ENCODE measurements at regions not wholly inside any gene's neighbourhood (a gene's known extent, or its start where the extent isn't known, plus 50 kb on each side); places are given as distances from the start of the nearest gene placed in this dataset.
"Not testable (repeated sequence)": the region's sequence is repeated elsewhere in the genome, so short reads cannot be mapped to it uniquely, and the experiment has no call there.

DNA sequence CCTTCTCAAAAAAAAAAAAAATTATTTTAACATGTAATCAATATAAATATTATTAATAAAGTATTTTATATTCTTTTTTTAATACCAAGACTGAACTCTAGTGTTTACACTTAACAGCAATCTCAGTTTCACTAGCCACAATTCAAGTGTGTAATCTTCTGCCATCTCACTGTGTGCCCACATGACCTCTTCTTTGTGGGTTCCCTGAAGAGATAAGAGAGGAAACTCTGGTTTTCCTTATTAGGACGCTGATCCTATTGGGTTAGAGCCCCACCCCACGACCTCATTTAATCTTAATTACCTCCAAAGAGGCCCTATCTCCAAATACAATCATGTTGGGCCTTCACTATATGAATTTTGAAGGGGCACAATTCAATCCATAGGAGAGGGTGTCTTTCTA lies 177.6 kb downstream of the STK31 start:
- DNase-seq (ENCODE audit: low spot score): no peak

DNA sequence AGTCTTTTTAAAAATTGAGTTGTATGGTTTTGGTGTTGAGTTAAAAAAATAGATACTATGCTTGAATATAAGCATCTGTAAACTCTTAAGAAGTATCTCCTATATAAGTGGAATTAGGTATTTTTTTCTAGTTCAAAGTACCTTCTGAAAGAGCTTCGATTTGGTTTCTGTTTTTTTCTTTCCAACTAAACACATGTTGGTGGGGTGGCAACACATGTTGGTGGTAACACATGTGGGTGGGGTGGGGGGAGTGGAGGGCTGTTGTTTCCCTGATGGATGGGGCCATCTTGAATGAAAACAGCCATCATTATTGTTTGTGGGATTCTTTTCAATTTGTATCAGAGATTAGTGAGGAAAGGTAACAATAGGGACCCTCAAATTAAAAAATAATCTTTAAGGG lies 178.9 kb downstream of the STK31 start:
- DNase-seq (ENCODE audit: low spot score): no peak

DNA sequence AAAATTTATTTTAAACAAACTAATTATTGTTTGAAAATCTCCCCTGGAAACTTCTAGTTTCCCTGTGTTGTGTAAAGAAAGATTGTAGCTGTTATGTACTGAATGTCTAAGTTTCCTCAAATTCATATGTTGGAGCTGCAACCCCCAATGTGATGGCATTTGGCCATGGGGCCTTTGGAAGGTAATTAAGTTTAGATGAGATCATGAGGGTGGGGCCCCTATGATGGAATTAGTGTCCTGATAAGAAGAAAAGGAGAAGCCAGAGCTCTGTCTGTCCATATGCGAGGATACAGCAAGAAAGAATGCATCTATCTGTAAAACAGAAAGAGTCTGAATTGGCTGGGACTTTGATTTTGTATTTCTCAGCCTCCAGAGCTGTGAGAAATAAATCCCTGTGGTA lies 179.5 kb downstream of the STK31 start:
- no peak for DNase-seq (ENCODE audit: low spot score)

- no peak for DNase-seq (ENCODE audit: low spot score)
These were observed 182.0 kb downstream of the STK31 start for GRCh38 chr7:23892019-23892418.

DNA sequence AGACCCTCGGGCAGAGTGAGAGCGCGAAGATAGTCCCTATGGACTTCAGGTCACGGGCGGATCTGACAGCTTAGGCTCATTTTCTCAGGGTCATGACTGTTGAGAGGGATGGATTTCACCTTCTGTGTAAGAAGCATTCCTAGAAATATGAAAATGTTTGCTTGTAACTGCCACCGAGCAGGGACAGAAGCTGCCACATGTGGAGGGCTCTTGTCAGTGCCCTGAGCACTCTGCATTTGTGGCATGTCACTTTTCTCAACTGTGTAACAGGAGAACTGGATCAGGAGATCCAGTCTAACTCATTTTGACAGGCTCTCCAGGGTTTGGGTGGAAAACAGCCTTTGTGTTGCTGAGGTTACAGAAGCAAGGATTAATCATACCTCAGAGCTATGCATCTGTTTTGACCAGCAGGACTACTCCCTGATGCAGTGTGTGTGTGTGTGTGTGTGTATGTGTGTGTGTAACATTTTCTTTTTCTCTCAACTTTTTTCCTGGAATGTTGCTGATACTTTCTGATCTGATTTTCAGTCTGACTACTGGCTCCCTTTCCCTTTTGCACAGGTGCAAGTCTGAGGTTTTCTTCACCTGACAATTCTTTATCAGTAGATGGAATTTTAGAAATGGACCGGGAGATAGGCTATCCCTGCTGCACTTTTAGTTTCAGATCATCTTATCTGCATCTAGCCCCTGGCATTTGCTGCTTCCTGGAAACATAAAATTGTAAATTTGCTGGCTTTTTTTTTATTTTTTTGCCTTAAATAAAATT lies 183.3 kb downstream of the STK31 start:
- DNase-seq (ENCODE audit: low spot score): no peak

- no peak for DNase-seq (ENCODE audit: low spot score)
These were observed 184.2 kb downstream of the STK31 start for GRCh38 chr7:23893942-23894891.

DNA sequence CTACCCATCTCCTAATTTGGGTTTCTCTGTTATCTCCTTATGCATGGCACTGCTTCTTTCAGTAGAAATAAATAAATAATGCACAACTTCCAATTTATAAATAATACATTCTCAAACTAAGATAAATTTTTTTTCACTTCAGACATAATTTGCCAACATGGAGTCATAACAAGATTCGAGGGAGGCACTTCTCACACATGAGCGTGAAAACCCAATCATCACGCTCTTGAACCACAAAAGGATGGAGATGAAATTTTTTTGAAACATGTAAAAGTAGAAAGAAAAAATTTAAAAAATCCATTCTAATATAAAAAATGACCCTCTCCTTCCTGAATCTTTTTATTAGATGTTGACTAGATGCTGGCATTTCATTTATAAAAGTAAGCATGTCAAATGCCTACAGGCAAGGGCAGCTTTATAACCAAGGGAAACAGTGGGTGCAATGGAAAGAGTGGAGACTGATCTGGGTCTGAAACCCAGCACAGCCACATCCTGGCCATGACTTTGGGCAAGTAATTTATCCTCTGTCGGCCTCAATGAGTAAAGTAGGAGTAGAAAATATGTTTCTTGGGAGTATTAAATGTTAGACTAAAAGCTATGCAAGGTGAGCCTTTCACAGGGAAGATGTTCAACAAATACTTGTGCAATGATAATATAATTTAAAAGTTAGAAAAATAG lies 185.0 kb downstream of the STK31 start:
- no peak for DNase-seq (ENCODE audit: low spot score)

- no peak for DNase-seq (ENCODE audit: low spot score)
These were observed 185.7 kb downstream of the STK31 start for GRCh38 chr7:23895666-23896096.

DNA sequence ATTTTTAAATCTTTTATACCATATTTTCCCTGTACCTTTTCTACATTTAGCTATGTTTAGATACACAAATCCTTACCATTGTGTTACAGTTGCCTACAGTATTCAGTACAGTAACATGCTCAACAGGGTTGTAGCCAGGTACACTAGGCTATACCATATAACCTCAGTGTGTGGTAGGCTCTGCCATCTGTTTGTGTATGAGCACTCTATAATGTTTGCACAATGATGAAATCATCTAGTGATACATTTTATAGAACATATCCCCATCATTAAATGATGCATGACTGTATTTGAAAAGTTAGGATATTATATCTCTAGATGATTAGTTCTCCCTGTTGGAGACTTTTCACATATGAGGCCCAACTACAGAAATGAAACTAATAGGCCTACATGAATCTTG lies 188.6 kb downstream of the STK31 start:
- no peak for DNase-seq (ENCODE audit: low spot score)

DNA sequence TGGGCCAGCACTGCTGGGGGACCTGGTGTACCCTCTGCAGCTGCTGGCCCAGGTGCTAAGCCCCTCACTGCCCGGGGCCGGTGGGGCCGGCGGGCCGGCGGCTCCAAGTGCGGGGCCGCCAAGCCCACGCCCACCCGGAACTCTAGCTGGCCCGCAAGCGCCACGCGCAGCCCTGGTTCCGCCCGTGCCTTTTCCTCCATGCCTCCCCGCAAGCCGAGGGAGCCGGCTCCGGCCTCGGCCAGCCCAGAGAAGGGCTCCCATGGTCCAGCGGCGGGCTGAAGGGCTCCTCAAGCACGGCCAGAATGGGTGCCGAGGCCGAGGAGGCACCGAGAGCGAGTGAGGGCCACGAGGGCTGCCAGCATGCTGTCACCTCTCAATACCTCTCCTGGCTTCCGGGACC lies 194.9 kb downstream of the STK31 start:
- DNase-seq (ENCODE audit: low spot score): not testable (repeated sequence)

DNA sequence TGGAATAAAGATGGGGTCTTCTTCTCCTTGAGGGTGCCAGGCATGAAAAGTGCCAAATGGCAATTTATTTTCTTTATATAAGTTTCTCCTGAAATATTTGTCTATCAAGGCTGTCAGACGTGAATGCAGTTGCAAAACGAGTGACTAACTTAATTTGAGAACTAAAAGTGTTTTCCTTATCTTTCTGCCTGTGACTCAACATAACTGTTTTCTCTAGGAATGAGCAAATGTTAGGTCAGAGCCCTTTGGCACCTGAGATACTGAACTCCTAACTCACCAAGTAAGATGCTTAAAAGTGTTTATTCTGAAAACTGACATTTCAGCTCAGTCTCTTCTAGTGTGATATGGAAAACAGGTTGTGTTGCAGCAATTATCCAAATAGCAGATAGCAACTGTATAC lies 197.0 kb downstream of the STK31 start:
- DNase-seq (ENCODE audit: low spot score): no peak

DNA sequence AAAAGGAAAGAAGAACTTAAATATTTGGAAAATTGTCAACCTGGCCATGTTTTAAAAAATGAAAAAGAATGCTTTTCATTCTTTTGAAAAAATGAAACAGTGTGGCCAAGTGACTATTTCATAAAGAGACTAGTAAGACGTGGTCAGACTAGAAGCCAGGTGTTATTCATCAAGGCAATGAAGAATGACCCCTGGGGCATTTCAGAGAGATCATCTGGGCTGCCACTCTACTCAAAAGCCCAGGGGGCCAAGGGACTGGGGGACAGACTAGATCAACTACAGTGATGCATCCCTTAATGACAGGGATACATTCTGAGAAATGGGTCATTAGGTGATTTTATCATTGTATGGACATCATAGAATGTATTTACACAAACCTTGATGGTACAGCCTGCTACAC lies 199.4 kb downstream of the STK31 start:
- no peak for DNase-seq (ENCODE audit: low spot score)

GRCh38 chr7:23912065-23912464 lies 202.0 kb downstream of the STK31 start:
- no peak for DNase-seq (ENCODE audit: low spot score)

GRCh38 chr7:23913016-23913415 lies 203.0 kb downstream of the STK31 start:
- no peak for DNase-seq (ENCODE audit: low spot score)

- DNase-seq (ENCODE audit: low spot score): no peak
These were observed 205.2 kb downstream of the STK31 start for GRCh38 chr7:23915236-23915635.

GRCh38 chr7:23918286-23918685 lies 208.3 kb downstream of the STK31 start:
- DNase-seq (ENCODE audit: low spot score): no peak

- no peak for DNase-seq (ENCODE audit: low spot score)
These were observed 208.8 kb downstream of the STK31 start for GRCh38 chr7:23918856-23919255.

DNA sequence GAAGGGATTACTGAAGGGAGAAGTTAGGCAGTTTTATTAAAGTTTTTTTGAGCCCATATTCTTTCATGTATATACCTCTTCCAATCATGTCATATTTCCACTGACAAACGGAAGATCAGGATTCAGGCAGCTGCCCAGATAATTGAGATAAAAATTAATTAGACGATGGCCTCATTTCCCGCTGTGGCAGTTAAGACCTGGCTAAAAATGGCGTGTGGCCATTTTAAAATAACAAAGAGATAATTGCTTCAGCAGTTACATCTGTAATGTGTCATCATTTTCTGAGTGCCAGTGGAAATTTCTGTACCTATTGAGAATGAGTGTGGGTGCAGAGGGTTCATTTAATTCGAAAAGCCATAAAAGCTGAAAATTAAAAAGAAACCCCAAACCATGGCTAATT lies 215.1 kb downstream of the STK31 start:
- no peak for DNase-seq (ENCODE audit: low spot score)

DNA sequence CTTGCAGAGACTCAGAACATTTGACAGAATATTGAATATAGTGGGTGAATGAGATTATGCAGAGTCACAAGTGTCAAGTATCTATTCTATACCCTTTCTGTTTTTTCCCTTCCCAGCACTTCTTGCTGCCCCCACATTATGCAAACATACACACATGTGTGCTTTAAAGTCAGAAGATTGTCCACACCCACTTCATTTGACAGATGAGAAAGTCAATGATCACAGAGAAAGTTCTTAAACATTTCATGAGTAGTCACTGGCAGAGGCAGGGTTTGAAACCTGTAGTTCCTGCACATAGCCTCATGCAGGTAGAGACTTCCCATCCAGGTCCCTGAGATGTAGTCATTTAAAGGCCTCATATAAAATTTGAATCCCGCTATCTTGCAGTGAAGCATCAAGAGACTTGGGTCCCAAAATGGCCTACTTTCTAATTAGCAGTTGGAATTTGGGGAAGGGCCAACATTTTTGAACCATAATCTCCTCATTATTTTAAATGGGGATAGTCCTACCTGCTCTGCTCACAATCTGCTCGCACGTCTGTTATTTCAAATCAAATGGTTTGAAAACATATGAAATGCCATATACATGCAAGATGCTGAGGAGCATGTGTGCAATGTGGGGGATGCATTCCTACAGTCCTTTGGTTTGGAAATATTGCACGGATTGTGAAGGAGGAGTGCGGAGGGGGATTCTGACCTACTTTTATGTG lies 217.8 kb downstream of the STK31 start:
- DNase-seq (ENCODE audit: low spot score): no peak

- no peak for DNase-seq (ENCODE audit: low spot score)
These were observed 218.4 kb downstream of the STK31 start for GRCh38 chr7:23928418-23928775.

GRCh38 chr7:23930312-23930711 lies 220.3 kb downstream of the STK31 start:
- no peak for DNase-seq (ENCODE audit: low spot score)

GRCh38 chr7:23931633-23932032 lies 221.6 kb downstream of the STK31 start:
- no peak for DNase-seq (ENCODE audit: low spot score)

All from COLO829 (cell line).